SK-N-SH treated with all-trans-retinoic acid at 6 μM for 48 hours (cell line): ENCODE measurements at regions not wholly inside any gene's neighbourhood (a gene's known extent, or its start where the extent isn't known, plus 50 kb on each side); places are given as distances from the start of the nearest gene placed in this dataset.

Experiments
- ATAC-seq: fragments of 200-7000 bp; cut with Tn5 transposase; 3 replicates; pipeline ENCODE4 v1.9.1; 2020; ENCODE audit warnings: mild to moderate bottlenecking, moderate library complexity
- BACH2 ChIP-seq: fragments of 250-450 bp; sonication (Bioruptor Pico); IDR thresholded peaks from 2 replicates; pipeline ENCODE4 v1.9.0; 2021; ENCODE audit warnings: mild to moderate bottlenecking, borderline replicate concordance
- CREB5 ChIP-seq: fragments of 250-450 bp; sonication (Bioruptor Pico); IDR thresholded peaks from 2 replicates; pipeline ENCODE4 v1.5.1; 2020; ENCODE audit warnings: low read depth, mild to moderate bottlenecking, moderate library complexity
- CSDC2 ChIP-seq: fragments of 250-450 bp; sonication (Bioruptor Pico); IDR thresholded peaks from 2 replicates; pipeline ENCODE4 v1.5.0; 2020; ENCODE audit warnings: mild to moderate bottlenecking, moderate library complexity
- CSRNP3 ChIP-seq: fragments of 250-450 bp; sonication (Bioruptor Pico); IDR thresholded peaks from 2 replicates; pipeline ENCODE4 v1.5.1; 2021; ENCODE audit warnings: mild to moderate bottlenecking, moderate library complexity
- GLIS3 ChIP-seq: fragments of 250-450 bp; sonication (Bioruptor Pico); IDR thresholded peaks from 2 replicates; pipeline ENCODE4 v1.5.0; 2020; ENCODE audit warnings: mild to moderate bottlenecking, moderate library complexity
- OSR1 ChIP-seq: fragments of 250-450 bp; sonication (Bioruptor Pico); IDR thresholded peaks from 2 replicates; pipeline ENCODE4 v1.8.0; 2022; ENCODE audit warnings: moderate library complexity, mild to moderate bottlenecking, inconsistent platforms
- PATZ1 ChIP-seq: fragments of 250-450 bp; sonication (Bioruptor Pico); IDR thresholded peaks from 2 replicates; pipeline ENCODE4 v1.8.0; 2020; ENCODE audit warnings: mild to moderate bottlenecking, moderate library complexity, borderline replicate concordance
- POU6F1 ChIP-seq: fragments of 250-450 bp; sonication (Bioruptor Pico); IDR thresholded peaks from 2 replicates; pipeline ENCODE4 v1.8.0; 2021; ENCODE audit warnings: low read depth, mild to moderate bottlenecking, moderate library complexity, borderline replicate concordance
- SNAI2 ChIP-seq: fragments of 250-450 bp; sonication (Bioruptor Pico); IDR thresholded peaks from 2 replicates; pipeline ENCODE4 v1.5.0; 2020; ENCODE audit warnings: mild to moderate bottlenecking, moderate library complexity
- TCF4 ChIP-seq: fragments of 250-450 bp; sonication (Bioruptor Pico); IDR thresholded peaks from 2 replicates; pipeline ENCODE4 v1.8.0; 2021; ENCODE audit warnings: mild to moderate bottlenecking, moderate library complexity, borderline replicate concordance
- TOX ChIP-seq: fragments of 250-450 bp; sonication (Bioruptor Pico); IDR thresholded peaks from 2 replicates; pipeline ENCODE4 v1.8.0; 2021; ENCODE audit warnings: mild to moderate bottlenecking, moderate library complexity, borderline replicate concordance
- TSHZ2 ChIP-seq: fragments of 250-450 bp; sonication (Bioruptor Pico); IDR thresholded peaks from 2 replicates; pipeline ENCODE4 v1.5.0; 2020; ENCODE audit warnings: mild to moderate bottlenecking, moderate library complexity
- ZC3H10 ChIP-seq: fragments of 250-450 bp; sonication (Bioruptor Pico); IDR thresholded peaks from 2 replicates; pipeline ENCODE4 v1.5.1; 2021; ENCODE audit warnings: mild to moderate bottlenecking, moderate library complexity
- ZFP3 ChIP-seq: fragments of 250-450 bp; sonication (Bioruptor Pico); IDR thresholded peaks from 2 replicates; pipeline ENCODE4 v1.5.0; 2020; ENCODE audit warnings: mild to moderate bottlenecking, moderate library complexity
- ZFP30 ChIP-seq: fragments of 450-650 bp; formaldehyde crosslinking; IDR thresholded peaks from 2 replicates; pipeline ENCODE4 v1.5.0; 2022; ENCODE audit warnings: mild to moderate bottlenecking, moderate library complexity
- ZNF70 ChIP-seq: fragments of 450-650 bp; formaldehyde crosslinking; IDR thresholded peaks from 2 replicates; pipeline ENCODE4 v1.5.0; 2020; ENCODE audit warnings: mild to moderate bottlenecking, moderate library complexity

GRCh38 chr5:35325836-35326235 is 95.5 kb upstream of the PRLR start (continued):
- TF ChIP-seq POU6F1: no peak
- no peak for TF ChIP-seq CREB5 (CRISPR knock-in tag)
- TF ChIP-seq BACH2 (CRISPR knock-in tag): no peak

GRCh38 chr5:35324679-35325078 is 94.4 kb upstream of the PRLR start:
- TF ChIP-seq PATZ1 (CRISPR knock-in tag) (no peak), TCF4 (CRISPR knock-in tag) (no peak)

GRCh38 chr5:35324201-35324600 is 93.9 kb upstream of the PRLR start:
- TF ChIP-seq TOX (CRISPR knock-in tag) (no peak), CSRNP3 (CRISPR knock-in tag) (no peak)
- ATAC-seq: no peak

More at GRCh38 chr5:35324679-35325078, 94.4 kb upstream of the PRLR start:
- no peak for ATAC-seq

GRCh38 chr5:35320029-35320428 is 89.7 kb upstream of the PRLR start:
- no peak for ATAC-seq
- TF ChIP-seq ZC3H10 (CRISPR knock-in tag): no peak
- TF ChIP-seq POU6F1: no peak
- no peak for TF ChIP-seq TSHZ2
- no peak for TF ChIP-seq CSRNP3 (CRISPR knock-in tag)
- TF ChIP-seq ZFP30: no peak
- TF ChIP-seq OSR1 (CRISPR knock-in tag): no peak
- no peak for TF ChIP-seq ZFP3 (CRISPR knock-in tag)
- TF ChIP-seq BACH2 (CRISPR knock-in tag): no peak
- no peak for TF ChIP-seq ZNF70 (CRISPR knock-in tag)
- TF ChIP-seq CSDC2: no peak
- no peak for TF ChIP-seq TCF4 (CRISPR knock-in tag)
- no peak for TF ChIP-seq SNAI2 (CRISPR knock-in tag)
- no peak for TF ChIP-seq CREB5 (CRISPR knock-in tag)
- TF ChIP-seq GLIS3: no peak
- no peak for TF ChIP-seq PATZ1 (CRISPR knock-in tag)
